ENCODE measurements at regions not wholly inside any gene's neighbourhood (a gene's known extent, or its start where the extent isn't known, plus 50 kb on each side); places are given as distances from the start of the nearest gene placed in this dataset.

DNA sequence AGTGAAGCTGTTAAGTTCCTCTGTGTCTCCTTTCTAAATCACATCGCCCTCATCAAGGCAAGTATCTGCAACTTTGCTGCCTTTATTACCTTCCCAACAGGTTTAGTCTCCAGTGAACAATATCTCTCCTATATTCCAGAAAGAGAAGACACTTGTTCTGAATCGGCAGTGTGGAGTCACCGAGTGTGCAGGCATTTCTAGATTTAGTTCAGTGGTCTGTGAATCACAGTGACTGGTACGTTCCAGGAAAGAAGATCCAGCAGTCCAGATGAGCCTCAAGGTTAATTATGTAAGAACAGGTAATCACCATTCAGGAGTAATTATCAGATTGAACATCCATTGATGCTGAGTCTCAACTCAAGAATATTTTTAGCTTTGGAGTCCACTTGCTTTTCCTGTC, 497.0 kb downstream of the FOXO1 start:
- Histone ChIP-seq H3K4me1 (no peaks in the 10 kb centered on the region), H3K4me3 (no peak overlapping the region), H3K27me3 (replicated peaks in 1 of 7) (peaks cover 0 to 13% (median 7%) of the 10 kb centered on the region in 7 donors), H3K27ac (no peak overlapping the region), H3K9me3 (no peaks in the 10 kb centered on the region), H3K36me3 (no peaks in the 10 kb centered on the region)
- TF ChIP-seq POLR2AphosphoS5 (IDR thresholded peaks at IDR 0.05) (no peak), POLR2A (IDR thresholded peaks at IDR 0.05) (no peak)
- TF ChIP-seq, protein P1, sequence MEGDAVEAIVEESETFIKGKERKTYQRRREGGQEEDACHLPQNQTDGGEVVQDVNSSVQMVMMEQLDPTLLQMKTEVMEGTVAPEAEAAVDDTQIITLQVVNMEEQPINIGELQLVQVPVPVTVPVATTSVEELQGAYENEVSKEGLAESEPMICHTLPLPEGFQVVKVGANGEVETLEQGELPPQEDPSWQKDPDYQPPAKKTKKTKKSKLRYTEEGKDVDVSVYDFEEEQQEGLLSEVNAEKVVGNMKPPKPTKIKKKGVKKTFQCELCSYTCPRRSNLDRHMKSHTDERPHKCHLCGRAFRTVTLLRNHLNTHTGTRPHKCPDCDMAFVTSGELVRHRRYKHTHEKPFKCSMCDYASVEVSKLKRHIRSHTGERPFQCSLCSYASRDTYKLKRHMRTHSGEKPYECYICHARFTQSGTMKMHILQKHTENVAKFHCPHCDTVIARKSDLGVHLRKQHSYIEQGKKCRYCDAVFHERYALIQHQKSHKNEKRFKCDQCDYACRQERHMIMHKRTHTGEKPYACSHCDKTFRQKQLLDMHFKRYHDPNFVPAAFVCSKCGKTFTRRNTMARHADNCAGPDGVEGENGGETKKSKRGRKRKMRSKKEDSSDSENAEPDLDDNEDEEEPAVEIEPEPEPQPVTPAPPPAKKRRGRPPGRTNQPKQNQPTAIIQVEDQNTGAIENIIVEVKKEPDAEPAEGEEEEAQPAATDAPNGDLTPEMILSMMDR (IDR thresholded peaks at IDR 0.05 in 8 of 11, conservative IDR thresholded peaks at IDR 0.05 in 3 of 11), result no peak
- intact Hi-C loops (cut with DNase I; ENCODE audit: low total_unique reads), result no loop called here
- DNase-seq, result no peak
- WGBS, 5 donors, result 86 to 94% (median 91%) methylated on average over 4 of the region's 4 CpGs

DNA sequence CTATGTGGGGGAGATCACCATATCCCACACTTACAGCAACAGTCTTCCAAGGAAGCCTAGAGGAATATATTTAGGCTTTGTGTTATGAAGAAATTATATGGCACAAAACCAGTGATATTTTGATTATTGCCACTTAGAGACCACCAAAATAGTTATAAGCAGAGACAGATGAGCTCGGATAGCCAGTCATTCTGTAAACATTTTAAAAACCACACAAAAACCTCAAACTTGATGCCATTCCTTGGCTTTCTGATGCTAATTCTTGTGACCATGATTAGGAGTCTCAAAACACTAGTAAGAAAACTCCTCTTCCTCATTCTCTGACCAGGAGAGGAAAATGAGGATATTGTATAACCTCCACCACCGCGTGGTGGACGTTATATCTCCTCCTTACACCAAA, 496.4 kb downstream of the FOXO1 start:
- DNase-seq, result no peak
- no peak overlapping the region for H3K4me3 ChIP-seq
- H3K36me3 ChIP-seq, result no peaks in the 10 kb centered on the region
- no peak overlapping the region for H3K27ac ChIP-seq
- 56 to 86% (median 73%) methylated on average over 4 of the region's 4 CpGs for WGBS, 5 donors
- intact Hi-C loops (cut with DNase I; ENCODE audit: low total_unique reads), result no loop called here
- no peaks in the 10 kb centered on the region for H3K4me1 ChIP-seq
- H3K27me3 ChIP-seq (replicated peaks in 1 of 7), result peaks cover 0 to 13% (median 7%) of the 10 kb centered on the region in 7 donors
- H3K9me3 ChIP-seq, result no peaks in the 10 kb centered on the region
- TF ChIP-seq POLR2AphosphoS5 (IDR thresholded peaks at IDR 0.05), result no peak
- TF ChIP-seq, protein P1 (IDR thresholded peaks at IDR 0.05 in 8 of 11, conservative IDR thresholded peaks at IDR 0.05 in 3 of 11), result no peak
- no peak for TF ChIP-seq POLR2A (IDR thresholded peaks at IDR 0.05)

DNA sequence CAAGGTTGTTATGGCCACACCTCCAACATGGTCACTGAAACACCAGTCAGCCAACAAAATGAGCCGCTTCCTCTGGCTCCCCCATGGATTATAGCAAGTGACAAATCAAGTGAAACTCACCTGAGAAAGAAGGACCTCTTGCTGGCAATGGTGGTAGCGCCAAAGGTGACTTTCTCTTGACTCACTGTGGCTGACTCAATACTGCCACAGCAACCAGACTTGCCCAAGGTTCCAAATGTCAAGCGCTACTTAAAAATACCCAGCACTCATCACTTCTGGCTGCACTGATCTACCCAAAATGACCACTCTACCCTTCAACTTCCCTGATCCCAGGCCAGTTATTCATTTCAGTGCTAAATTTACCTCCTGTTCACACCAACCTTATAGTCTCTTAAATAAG, 495.5 kb downstream of the FOXO1 start:
- DNase-seq, result no peak
- TF ChIP-seq, protein P1 (IDR thresholded peaks at IDR 0.05 in 8 of 11, conservative IDR thresholded peaks at IDR 0.05 in 3 of 11), result no peak
- TF ChIP-seq POLR2AphosphoS5 (IDR thresholded peaks at IDR 0.05), result no peak
- no peak for TF ChIP-seq POLR2A (IDR thresholded peaks at IDR 0.05)
- H3K27me3 ChIP-seq (replicated peaks in 1 of 7), result peaks cover 0 to 13% (median 7%) of the 10 kb centered on the region in 7 donors
- H3K27ac ChIP-seq, result no peak overlapping the region
- H3K4me1 ChIP-seq, result no peaks in the 10 kb centered on the region
- no peaks in the 10 kb centered on the region for H3K9me3 ChIP-seq
- 92 to 98% (median 95%) methylated on average over 3 of the region's 3 CpGs for WGBS, 5 donors
- no peak overlapping the region for H3K4me3 ChIP-seq
- H3K36me3 ChIP-seq, result no peaks in the 10 kb centered on the region
- intact Hi-C loops (cut with DNase I; ENCODE audit: low total_unique reads), result no loop called here

DNA sequence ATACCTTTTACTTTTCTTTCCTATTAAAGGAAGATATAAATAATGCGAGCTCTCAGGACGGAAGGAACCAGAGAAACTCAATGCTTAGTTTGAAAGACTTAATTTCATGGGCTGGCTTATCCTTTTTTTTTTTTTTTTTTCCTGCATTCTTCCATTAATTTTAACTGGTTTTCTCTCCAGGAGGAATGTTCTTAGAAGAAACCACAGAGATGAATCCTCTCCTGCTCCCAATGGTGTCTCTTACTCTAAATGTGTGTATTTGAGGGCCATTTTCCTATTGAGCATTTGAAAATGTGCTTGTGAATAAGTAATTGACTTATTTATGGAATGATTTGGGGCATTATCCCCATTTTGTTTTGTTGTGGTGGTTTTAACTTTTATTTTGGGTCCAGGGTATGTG, 494.9 kb downstream of the FOXO1 start:
- no peak overlapping the region for H3K27ac ChIP-seq
- DNase-seq, result no peak
- H3K4me3 ChIP-seq, result no peak overlapping the region
- no peaks in the 10 kb centered on the region for H3K9me3 ChIP-seq
- TF ChIP-seq POLR2AphosphoS5 (IDR thresholded peaks at IDR 0.05) (no peak), POLR2A (IDR thresholded peaks at IDR 0.05) (no peak)
- TF ChIP-seq, protein P1 (IDR thresholded peaks at IDR 0.05 in 8 of 11, conservative IDR thresholded peaks at IDR 0.05 in 3 of 11), result no peak
- no peaks in the 10 kb centered on the region for H3K4me1 ChIP-seq
- WGBS, 5 donors, result 89 to 98% (median 95%) methylated on average over 2 of the region's 2 CpGs
- H3K36me3 ChIP-seq, result no peaks in the 10 kb centered on the region
- intact Hi-C loops (cut with DNase I; ENCODE audit: low total_unique reads), result no loop called here
- H3K27me3 ChIP-seq (replicated peaks in 1 of 7), result peaks cover 0 to 13% (median 7%) of the 10 kb centered on the region in 7 donors
